Trophoblast cell (in vitro differentiated cells and primary cell): ENCODE measurements at regions not wholly inside any gene's neighbourhood (a gene's known extent, or its start where the extent isn't known, plus 50 kb on each side); places are given as distances from the start of the nearest gene placed in this dataset.
"Not testable (repeated sequence)": the region's sequence is repeated elsewhere in the genome, so short reads cannot be mapped to it uniquely, and the experiment has no call there.

Experiments used
- DNase-seq, 2 donors: peaks; one replicate each; pipeline ENCODE4 v3.0.0-alpha.2; 2016
- H2AFZ ChIP-seq: 2 replicates; pipeline ENCODE4 v1.6.1; 2013; ENCODE audit warnings: low read length, moderate library complexity, mild to moderate bottlenecking; ENCODE audit not compliant: insufficient read depth, poor library complexity
- H2AK5ac ChIP-seq: 2 replicates; pipeline ENCODE4 v1.6.1; 2013; ENCODE audit warnings: mild to moderate bottlenecking, low read length
- H2BK120ac ChIP-seq: 2 replicates; pipeline ENCODE4 v1.6.1; 2013; ENCODE audit warnings: low read length, mild to moderate bottlenecking, moderate library complexity; ENCODE audit not compliant: insufficient read depth, poor library complexity
- H2BK12ac ChIP-seq: 2 replicates; pipeline ENCODE4 v1.6.1; 2013; ENCODE audit warnings: mild to moderate bottlenecking, low read length, moderate library complexity
- H2BK5ac ChIP-seq: 2 replicates; pipeline ENCODE4 v1.6.1; 2013; ENCODE audit warnings: low read length, low read depth, moderate library complexity, mild to moderate bottlenecking; ENCODE audit not compliant: poor library complexity
- H3K14ac ChIP-seq: 2 replicates; pipeline ENCODE4 v1.6.1; 2013; ENCODE audit warnings: mild to moderate bottlenecking, low read length
- H3K18ac ChIP-seq: 2 replicates; pipeline ENCODE4 v1.6.1; 2013; ENCODE audit warnings: mild to moderate bottlenecking, low read length
- H3K23ac ChIP-seq: 2 replicates; pipeline ENCODE4 v1.6.1; 2013; ENCODE audit warnings: low read length
- H3K27ac ChIP-seq: 2 replicates; pipeline ENCODE4 v1.5.1; 2013; ENCODE audit warnings: low read depth, mild to moderate bottlenecking, inconsistent platforms, low read length, moderate library complexity
- H3K27me3 ChIP-seq: 2 replicates; pipeline ENCODE4 v1.6.1; 2013; ENCODE audit warnings: inconsistent platforms, mild to moderate bottlenecking, low read length, moderate library complexity; ENCODE audit not compliant: insufficient read depth
- H3K36me3 ChIP-seq, 2 experiments: 1 replicate in 1 of 2; 2 replicates in 1 of 2; pipeline ENCODE4 v1.6.1; 2013; ENCODE audit warnings: low read length in 2 of 2, mild to moderate bottlenecking in 2 of 2, moderate library complexity in 1 of 2; ENCODE audit not compliant: insufficient read depth in 2 of 2, control insufficient read depth in 1 of 2
- H3K4ac ChIP-seq: 2 replicates; pipeline ENCODE4 v1.6.1; 2013; ENCODE audit warnings: low read depth, mild to moderate bottlenecking, low read length, moderate library complexity
- H3K4me1 ChIP-seq, 2 experiments: 1 replicate in 1 of 2; 2 replicates in 1 of 2; pipeline ENCODE4 v1.6.1; 2013; ENCODE audit warnings: low read length in 2 of 2, mild to moderate bottlenecking in 2 of 2, moderate library complexity in 1 of 2; ENCODE audit not compliant: insufficient read depth in 2 of 2, control insufficient read depth in 1 of 2
- H3K4me2 ChIP-seq: 2 replicates; pipeline ENCODE4 v1.6.1; 2013; ENCODE audit warnings: inconsistent platforms, mild to moderate bottlenecking, low read length, moderate library complexity
- H3K4me3 ChIP-seq: 2 replicates; pipeline ENCODE4 v1.5.1; 2013; ENCODE audit warnings: mild to moderate bottlenecking, low read depth, low read length, inconsistent platforms
- H3K79me1 ChIP-seq: one replicate; pipeline ENCODE4 v1.6.1; 2013; ENCODE audit warnings: low read length
- H3K79me2 ChIP-seq: 2 replicates; pipeline ENCODE4 v1.6.1; 2013; ENCODE audit warnings: low read length, mild to moderate bottlenecking; ENCODE audit not compliant: control insufficient read depth, insufficient read depth, poor library complexity
- H3K9ac ChIP-seq: 2 replicates; pipeline ENCODE4 v1.6.1; 2013; ENCODE audit warnings: mild to moderate bottlenecking, low read length
- H3K9me3 ChIP-seq: 2 replicates; pipeline ENCODE4 v1.6.1; 2013; ENCODE audit warnings: low read depth, mild to moderate bottlenecking, control low read depth, inconsistent platforms, low read length; ENCODE audit not compliant: insufficient read depth
- H4K12ac ChIP-seq: 2 replicates; pipeline ENCODE4 v1.6.1; 2013; ENCODE audit warnings: low read depth, mild to moderate bottlenecking, low read length, moderate library complexity
- H4K8ac ChIP-seq: 2 replicates; pipeline ENCODE4 v1.6.1; 2013; ENCODE audit warnings: low read depth, mild to moderate bottlenecking, low read length, moderate library complexity
- H4K91ac ChIP-seq: one replicate; pipeline ENCODE4 v1.6.1; 2013; ENCODE audit warnings: low read depth, mild to moderate bottlenecking, low read length, moderate library complexity
- WGBS: extraction: QIAGEN DNeasy Blood & Tissue Kit; methylation state at CpG from one replicate; pipeline ENCODE4 v1.1.7; 2013; ENCODE audit warnings: missing lambda C conversion rate; ENCODE audit not compliant: insufficient read length, insufficient coverage; ENCODE audit errors: extremely low coverage; 5-methylcytosine and 5-hydroxymethylcytosine counted together

DNA sequence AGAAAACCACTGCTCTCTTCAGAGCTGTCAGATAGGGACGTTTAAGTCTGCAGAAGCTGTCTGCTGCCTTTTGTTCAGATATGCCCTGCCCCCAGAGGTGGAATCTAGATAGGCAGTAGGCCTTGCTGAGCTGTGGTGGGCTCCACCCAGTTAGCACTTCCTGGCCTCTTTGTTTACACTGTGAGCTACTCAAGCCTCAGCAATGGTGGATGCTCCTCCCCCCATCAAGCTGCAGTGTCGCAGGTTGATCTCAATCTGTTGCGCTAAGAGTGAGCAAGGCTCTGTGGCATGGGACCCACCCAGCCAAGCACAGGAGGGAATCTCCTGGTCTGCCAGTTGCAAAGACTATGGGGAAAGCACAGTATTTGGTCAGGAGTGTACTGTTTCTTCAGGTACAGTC, 59.2 kb upstream of the ZNF641 start:
- not testable (repeated sequence) for H3K79me2 ChIP-seq, H2AK5ac ChIP-seq, H3K18ac ChIP-seq, H3K4ac ChIP-seq, H2AFZ ChIP-seq, H3K4me1 ChIP-seq, H3K4me3 ChIP-seq, H3K4me2 ChIP-seq, H2BK5ac ChIP-seq, H2BK120ac ChIP-seq, H3K36me3 ChIP-seq, H3K23ac ChIP-seq, H3K27me3 ChIP-seq, H3K9ac ChIP-seq, H2BK12ac ChIP-seq, H4K91ac ChIP-seq, H3K79me1 ChIP-seq, H3K14ac ChIP-seq, H3K27ac ChIP-seq, H4K12ac ChIP-seq, DNase-seq, H4K8ac ChIP-seq
- peaks cover 11% of the 10 kb centered on the region for H3K9me3 ChIP-seq
- no CpG with 5 or more reads among the region's 3 CpGs for WGBS

DNA sequence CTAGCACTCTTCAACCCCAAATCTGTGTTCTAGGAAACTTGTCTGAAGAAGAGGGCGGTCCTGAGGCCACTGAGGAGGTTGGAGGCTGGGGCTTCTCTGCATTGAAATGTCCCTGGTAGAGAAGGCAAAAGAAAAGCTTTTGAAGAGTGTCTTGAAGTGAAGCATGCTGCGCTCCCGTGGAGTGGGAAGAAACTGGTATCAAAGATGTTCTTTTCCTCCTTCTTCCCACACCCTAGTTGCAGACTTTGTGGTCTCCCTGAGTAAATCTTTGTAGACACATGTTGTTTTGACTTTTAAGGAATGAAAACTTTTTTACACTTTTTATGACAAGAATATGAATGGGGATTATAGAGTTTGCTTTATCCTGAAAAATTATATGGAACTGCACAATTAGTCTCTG, 59.0 kb upstream of the ANP32D start:
- Histone ChIP-seq H2BK5ac (no peak overlapping the region), H4K12ac (no peak overlapping the region), H3K79me2 (no peaks in the 10 kb centered on the region), H2AK5ac (no peak overlapping the region), H2BK12ac (no peak overlapping the region), H3K4ac (no peak overlapping the region), H3K79me1 (no peaks in the 10 kb centered on the region), H3K23ac (no peak overlapping the region), H3K14ac (no peak overlapping the region), H4K91ac (no peak overlapping the region), H3K4me3 (no peak overlapping the region), H2BK120ac (no peak overlapping the region), H3K9me3 (peaks cover 11% of the 10 kb centered on the region), H3K4me2 (no peak overlapping the region), H4K8ac (no peak overlapping the region), H3K27ac (no peak overlapping the region), H3K9ac (no peak overlapping the region), H3K27me3 (no peaks in the 10 kb centered on the region), H3K4me1 (no peaks in the 10 kb centered on the region), H3K36me3 (no peaks in the 10 kb centered on the region), H3K18ac (no peak overlapping the region), H2AFZ (no peak overlapping the region)
- WGBS = no CpG with 5 or more reads among the region's 3 CpGs
- DNase-seq = no peak

DNA sequence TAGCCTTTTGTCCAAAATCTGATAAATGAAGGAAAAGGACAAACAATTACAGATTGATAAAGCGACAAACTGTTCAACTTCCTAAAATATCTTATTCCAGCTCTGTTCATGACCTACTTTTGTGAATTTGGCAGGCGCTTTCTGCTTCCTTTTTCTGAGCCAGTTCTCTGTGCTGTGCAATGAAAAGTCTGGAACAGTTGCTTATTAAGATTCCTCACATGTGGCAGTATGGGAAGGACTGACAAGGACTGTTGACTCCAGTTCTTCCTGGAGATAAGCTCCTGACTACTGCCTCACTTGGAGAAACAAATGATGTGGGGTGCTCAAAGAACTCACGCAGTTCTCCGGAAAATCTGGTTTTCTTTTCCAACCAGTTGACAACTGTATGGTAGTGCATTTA, 58.3 kb upstream of the ANP32D start:
- no peaks in the 10 kb centered on the region for H3K79me2 ChIP-seq
- H2BK5ac ChIP-seq = no peak overlapping the region
- H2BK120ac ChIP-seq = no peak overlapping the region
- H2AK5ac ChIP-seq = no peak overlapping the region
- H3K27ac ChIP-seq = no peak overlapping the region
- H3K23ac ChIP-seq = no peak overlapping the region
- H3K9ac ChIP-seq = no peak overlapping the region
- H2AFZ ChIP-seq = no peak overlapping the region
- no peak overlapping the region for H3K4me3 ChIP-seq
- no peak overlapping the region for H4K12ac ChIP-seq
- no peak overlapping the region for H4K8ac ChIP-seq
- no peak for DNase-seq
- no peak overlapping the region for H3K14ac ChIP-seq
- H3K18ac ChIP-seq = no peak overlapping the region
- H3K4me2 ChIP-seq = no peak overlapping the region
- H2BK12ac ChIP-seq = no peak overlapping the region
- no peaks in the 10 kb centered on the region for H3K27me3 ChIP-seq
- no CpG with 5 or more reads among the region's 4 CpGs for WGBS
- peaks cover 8% of the 10 kb centered on the region for H3K9me3 ChIP-seq
- H4K91ac ChIP-seq = no peak overlapping the region
- H3K79me1 ChIP-seq = no peaks in the 10 kb centered on the region
- no peaks in the 10 kb centered on the region for H3K36me3 ChIP-seq
- H3K4me1 ChIP-seq = no peaks in the 10 kb centered on the region
- no peak overlapping the region for H3K4ac ChIP-seq

DNA sequence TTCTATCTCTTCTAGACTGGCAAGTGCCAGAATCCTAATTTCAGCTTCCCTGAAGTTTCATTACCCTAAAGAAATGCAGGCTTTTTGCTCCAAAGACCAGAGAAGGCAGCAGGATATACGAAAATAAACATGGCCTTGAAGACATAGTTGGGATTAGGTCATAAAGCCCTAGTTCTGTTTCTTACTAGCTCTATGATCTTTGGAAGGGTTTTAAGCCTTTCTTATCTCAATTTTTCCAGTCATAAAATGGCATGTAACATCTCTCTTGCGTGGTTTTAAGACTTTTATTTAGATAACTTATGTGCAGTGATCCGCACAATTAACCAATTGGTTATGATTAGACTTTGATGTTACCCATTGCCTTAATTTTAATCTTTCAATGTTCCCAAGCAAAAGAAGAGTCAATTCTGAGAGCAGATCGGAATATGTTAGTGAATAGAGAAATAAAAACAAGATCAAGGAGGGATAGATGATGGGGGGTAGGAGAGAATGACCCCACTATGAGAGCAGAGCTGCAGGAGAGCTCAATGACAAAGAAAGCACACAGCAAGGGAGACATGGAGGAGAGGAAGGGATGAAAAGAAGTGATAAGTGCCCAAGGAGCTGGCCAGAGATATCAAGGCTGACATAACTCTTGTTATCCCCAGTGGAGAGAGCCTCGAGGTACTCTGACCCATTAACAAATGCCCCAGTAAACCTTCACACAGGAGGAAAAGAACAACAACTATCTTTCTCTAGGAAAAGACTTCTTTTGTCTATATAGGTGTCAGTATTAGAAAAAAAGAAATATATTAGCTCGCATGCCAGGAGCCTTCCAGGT, 53.0 kb upstream of the ANP32D start:
- H3K4me1 ChIP-seq = no peaks in the 10 kb centered on the region
- no peak overlapping the region for H3K9ac ChIP-seq
- no peak overlapping the region for H2AK5ac ChIP-seq
- no peak overlapping the region for H3K27ac ChIP-seq
- H4K8ac ChIP-seq = no peak overlapping the region
- no peak overlapping the region for H4K91ac ChIP-seq
- no peaks in the 10 kb centered on the region for H3K79me1 ChIP-seq
- H2BK12ac ChIP-seq = no peak overlapping the region
- no peak overlapping the region for H2AFZ ChIP-seq
- H4K12ac ChIP-seq = no peak overlapping the region
- no peaks in the 10 kb centered on the region for H3K27me3 ChIP-seq
- WGBS = no CpG with 5 or more reads among the region's 6 CpGs
- no peak for DNase-seq
- H3K14ac ChIP-seq = no peak overlapping the region
- no peak overlapping the region for H2BK5ac ChIP-seq
- no peak overlapping the region for H3K4ac ChIP-seq
- no peaks in the 10 kb centered on the region for H3K79me2 ChIP-seq
- H3K18ac ChIP-seq = no peak overlapping the region
- no peak overlapping the region for H3K4me2 ChIP-seq
- no peak overlapping the region for H2BK120ac ChIP-seq
- no peak overlapping the region for H3K23ac ChIP-seq
- H3K9me3 ChIP-seq = no peaks in the 10 kb centered on the region
- no peak overlapping the region for H3K4me3 ChIP-seq
- no peaks in the 10 kb centered on the region for H3K36me3 ChIP-seq
